Central memory CD8-positive, alpha-beta T cell (primary cell): ENCODE measurements at regions not wholly inside any gene's neighbourhood (a gene's known extent, or its start where the extent isn't known, plus 50 kb on each side); places are given as distances from the start of the nearest gene placed in this dataset.

Source experiments
- ATAC-seq: fragments of 150-1000 bp; cut with Tn5 transposase; replicated peaks from 2 replicates; pipeline ENCODE4 v1.10.0; 2022; ENCODE audit warnings: mild to moderate bottlenecking, moderate FRiP score, moderate number of reproducible peaks; ENCODE audit not compliant: poor library complexity, severe bottlenecking; ENCODE audit errors: extremely low read depth
- DNase-seq, 2 donors: peaks; one replicate each; pipeline ENCODE4 v3.0.0; 2021; ENCODE audit warnings: low spot score in 2 of 2
- H3K27ac Mint-ChIP-seq: one replicate; pipeline ENCODE4 v1.8.0; 2022; ENCODE audit warnings: low read depth, mild to moderate bottlenecking, moderate library complexity, mixed read lengths
- H3K27me3 Mint-ChIP-seq: one replicate; pipeline ENCODE4 v1.8.0; 2022; ENCODE audit warnings: mixed read lengths
- H3K36me3 Mint-ChIP-seq: one replicate; pipeline ENCODE4 v1.8.0; 2022; ENCODE audit warnings: mild to moderate bottlenecking, moderate library complexity, mixed read lengths; ENCODE audit not compliant: insufficient read depth
- H3K4me1 Mint-ChIP-seq: one replicate; pipeline ENCODE4 v1.8.0; 2022; ENCODE audit warnings: mixed read lengths
- H3K4me3 Mint-ChIP-seq: one replicate; pipeline ENCODE4 v1.8.0; 2022; ENCODE audit warnings: mild to moderate bottlenecking, moderate library complexity, mixed read lengths
- H3K9me3 Mint-ChIP-seq: one replicate; pipeline ENCODE4 v1.8.0; 2022; ENCODE audit warnings: mixed read lengths

- DNase-seq (no peak), ATAC-seq (no peak)
- peaks cover 4% of the 10 kb centered on the region for H3K9me3 Mint-ChIP-seq
- H3K27ac Mint-ChIP-seq: no peak overlapping the region
- H3K4me1 Mint-ChIP-seq: no peaks in the 10 kb centered on the region
- no peaks in the 10 kb centered on the region for H3K36me3 Mint-ChIP-seq
- H3K4me3 Mint-ChIP-seq: no peak overlapping the region
- peaks cover 55% of the 10 kb centered on the region for H3K27me3 Mint-ChIP-seq
These were observed 78.0 kb upstream of the HRH2 start for GRCh38 chr5:175579742-175580432.

DNA sequence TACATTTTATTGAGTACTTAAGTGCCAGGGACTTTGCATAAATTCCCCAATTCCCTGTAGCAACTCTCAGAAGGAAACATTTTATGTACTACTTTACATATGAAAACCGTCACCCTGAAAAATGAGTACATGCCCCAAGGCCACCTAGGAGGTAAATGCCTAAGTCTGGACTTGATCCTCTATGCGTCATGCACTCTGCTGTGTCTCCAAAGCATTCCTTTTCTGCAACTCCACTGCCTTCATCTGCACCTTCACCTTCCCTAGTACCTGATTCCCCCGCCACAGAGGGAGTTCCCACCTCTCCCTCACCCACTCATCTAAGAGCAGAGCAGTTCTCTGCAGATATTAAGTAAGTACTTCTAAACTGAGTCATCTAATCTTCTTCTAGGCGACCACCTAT, 75.2 kb upstream of the HRH2 start:
- Mint-ChIP-seq H3K4me3 (no peak overlapping the region), H3K27ac (no peak overlapping the region), H3K36me3 (no peaks in the 10 kb centered on the region), H3K4me1 (no peaks in the 10 kb centered on the region), H3K27me3 (peaks cover 35% of the 10 kb centered on the region), H3K9me3 (peaks cover 4% of the 10 kb centered on the region)
- DNase-seq (no peak), ATAC-seq (no peak)

- DNase-seq: no peak
- no peak for ATAC-seq
- Mint-ChIP-seq H3K4me3 (no peak overlapping the region), H3K27ac (no peak overlapping the region), H3K36me3 (no peaks in the 10 kb centered on the region), H3K27me3 (peaks cover 23% of the 10 kb centered on the region), H3K4me1 (no peaks in the 10 kb centered on the region), H3K9me3 (peaks cover 4% of the 10 kb centered on the region)
These were observed 72.3 kb upstream of the HRH2 start for GRCh38 chr5:175585567-175585966.

DNA sequence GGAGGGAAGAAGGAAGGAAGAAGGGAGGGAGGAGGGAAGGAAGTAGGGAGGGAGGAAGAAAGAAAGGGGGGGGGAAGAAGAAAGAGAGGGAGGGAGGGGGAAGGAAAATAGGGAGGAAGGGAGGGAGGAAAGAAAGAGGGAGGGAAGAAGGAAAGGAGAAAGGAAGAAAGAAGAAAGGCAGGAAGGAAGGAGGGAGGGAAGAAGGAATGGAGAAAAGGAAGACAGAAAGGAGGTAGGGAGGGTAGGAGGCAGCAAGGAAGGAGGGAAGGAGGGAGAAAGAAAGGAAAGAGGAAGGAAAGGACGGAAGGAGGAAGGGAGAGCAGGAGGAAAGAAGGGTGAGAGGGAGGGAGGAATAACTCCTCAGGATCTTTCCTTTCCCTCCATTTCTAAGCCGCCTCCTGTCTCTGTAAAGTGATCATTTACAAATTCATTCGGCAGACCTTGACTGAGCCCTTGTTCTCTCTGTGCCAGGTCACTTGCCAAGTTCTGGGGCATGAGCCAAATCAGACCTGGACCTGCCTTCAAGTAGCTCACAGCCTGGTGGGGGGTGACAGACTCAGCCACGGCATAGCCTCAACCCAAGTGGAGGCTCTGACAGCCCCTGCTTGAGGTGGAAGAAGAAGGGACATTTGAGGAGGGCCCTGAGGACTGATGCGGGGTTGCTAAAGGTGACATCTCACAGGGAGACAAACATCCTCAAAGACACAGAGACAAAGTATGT, 69.0 kb upstream of the HRH2 start:
- H3K4me3 Mint-ChIP-seq: no peak overlapping the region
- no peak overlapping the region for H3K27ac Mint-ChIP-seq
- no peaks in the 10 kb centered on the region for H3K36me3 Mint-ChIP-seq
- no peak for ATAC-seq
- H3K27me3 Mint-ChIP-seq: peaks cover 11% of the 10 kb centered on the region
- no peaks in the 10 kb centered on the region for H3K4me1 Mint-ChIP-seq
- DNase-seq: no peak
- no peaks in the 10 kb centered on the region for H3K9me3 Mint-ChIP-seq

- Mint-ChIP-seq H3K27ac (no peak overlapping the region), H3K4me1 (no peaks in the 10 kb centered on the region), H3K9me3 (no peaks in the 10 kb centered on the region), H3K36me3 (no peaks in the 10 kb centered on the region), H3K4me3 (no peak overlapping the region), H3K27me3 (peaks cover 19% of the 10 kb centered on the region)
- no peak for ATAC-seq
- no peak for DNase-seq
These were observed 68.2 kb upstream of the HRH2 start for GRCh38 chr5:175589714-175590113.

- H3K36me3 Mint-ChIP-seq: no peaks in the 10 kb centered on the region
- no peak for DNase-seq
- peaks cover 27% of the 10 kb centered on the region for H3K27me3 Mint-ChIP-seq
- ATAC-seq: no peak
- no peak overlapping the region for H3K4me3 Mint-ChIP-seq
- no peaks in the 10 kb centered on the region for H3K4me1 Mint-ChIP-seq
- H3K27ac Mint-ChIP-seq: no peak overlapping the region
- H3K9me3 Mint-ChIP-seq: no peaks in the 10 kb centered on the region
These were observed 67.4 kb upstream of the HRH2 start for GRCh38 chr5:175590471-175590881.

DNA sequence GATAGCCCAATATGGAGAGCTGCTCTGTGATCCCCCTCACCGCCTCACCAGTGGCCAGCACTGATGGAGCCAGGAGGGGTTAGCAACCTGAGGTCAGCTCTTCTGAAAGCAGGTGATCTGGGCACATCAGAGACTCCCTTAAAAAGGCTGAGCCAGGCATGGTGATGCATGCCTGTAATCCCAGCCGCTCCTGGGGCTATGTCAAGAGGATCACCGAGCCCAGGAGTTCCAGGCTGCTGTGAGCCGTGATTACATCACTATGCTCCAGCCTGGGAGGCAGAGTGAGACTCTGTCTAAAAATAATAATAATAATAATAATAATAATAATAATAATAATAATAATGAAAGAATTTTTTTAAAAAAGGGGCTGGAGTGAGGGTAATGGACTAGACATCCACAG, 66.6 kb upstream of the HRH2 start:
- peaks cover 33% of the 10 kb centered on the region for H3K27me3 Mint-ChIP-seq
- H3K27ac Mint-ChIP-seq: no peak overlapping the region
- no peak overlapping the region for H3K4me3 Mint-ChIP-seq
- ATAC-seq: no peak
- H3K9me3 Mint-ChIP-seq: no peaks in the 10 kb centered on the region
- no peaks in the 10 kb centered on the region for H3K4me1 Mint-ChIP-seq
- DNase-seq: no peak
- H3K36me3 Mint-ChIP-seq: no peaks in the 10 kb centered on the region

- DNase-seq: no peak
- H3K9me3 Mint-ChIP-seq: no peaks in the 10 kb centered on the region
- H3K36me3 Mint-ChIP-seq: no peaks in the 10 kb centered on the region
- H3K4me3 Mint-ChIP-seq: no peak overlapping the region
- H3K27me3 Mint-ChIP-seq: peaks cover 29% of the 10 kb centered on the region
- no peak overlapping the region for H3K27ac Mint-ChIP-seq
- ATAC-seq: no peak
- H3K4me1 Mint-ChIP-seq: no peaks in the 10 kb centered on the region
These were observed 64.1 kb upstream of the HRH2 start for GRCh38 chr5:175593794-175594193.

DNA sequence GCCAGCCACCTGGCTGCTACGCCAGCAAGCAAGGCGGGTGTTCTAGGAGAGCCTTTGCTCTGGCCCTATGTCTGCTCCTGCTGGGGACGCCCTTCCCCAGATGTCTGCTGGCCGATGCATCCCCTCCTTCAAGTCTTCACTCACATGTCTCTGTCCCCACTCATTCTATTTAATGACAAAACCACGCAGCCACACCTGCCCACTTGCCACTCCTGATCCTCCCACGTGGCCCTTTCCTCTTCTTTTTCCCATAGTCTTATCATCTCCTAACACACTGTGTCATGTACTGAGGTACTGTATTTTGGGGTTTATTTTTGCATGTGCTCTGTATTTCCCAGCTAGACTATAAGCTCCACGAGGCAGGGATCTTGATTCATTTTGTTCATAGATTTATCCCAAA, 62.0 kb upstream of the HRH2 start:
- Mint-ChIP-seq H3K27me3 (peaks cover 29% of the 10 kb centered on the region), H3K36me3 (no peaks in the 10 kb centered on the region), H3K27ac (no peak overlapping the region), H3K9me3 (no peaks in the 10 kb centered on the region), H3K4me1 (no peaks in the 10 kb centered on the region), H3K4me3 (no peak overlapping the region)
- no peak for ATAC-seq
- DNase-seq: no peak

- H3K27me3 Mint-ChIP-seq: peaks cover 29% of the 10 kb centered on the region
- no peak overlapping the region for H3K27ac Mint-ChIP-seq
- no peaks in the 10 kb centered on the region for H3K4me1 Mint-ChIP-seq
- DNase-seq (no peak), ATAC-seq (no peak)
- no peak overlapping the region for H3K4me3 Mint-ChIP-seq
- H3K9me3 Mint-ChIP-seq: no peaks in the 10 kb centered on the region
- no peaks in the 10 kb centered on the region for H3K36me3 Mint-ChIP-seq
These were observed 61.1 kb upstream of the HRH2 start for GRCh38 chr5:175596761-175597189.

GRCh38 chr5:175597718-175598117, 60.2 kb upstream of the HRH2 start:
- Mint-ChIP-seq H3K36me3 (no peaks in the 10 kb centered on the region), H3K9me3 (no peaks in the 10 kb centered on the region), H3K4me1 (no peaks in the 10 kb centered on the region), H3K27me3 (peaks cover 29% of the 10 kb centered on the region), H3K4me3 (no peak overlapping the region), H3K27ac (no peak overlapping the region)
- no peak for ATAC-seq
- DNase-seq: no peak

DNA sequence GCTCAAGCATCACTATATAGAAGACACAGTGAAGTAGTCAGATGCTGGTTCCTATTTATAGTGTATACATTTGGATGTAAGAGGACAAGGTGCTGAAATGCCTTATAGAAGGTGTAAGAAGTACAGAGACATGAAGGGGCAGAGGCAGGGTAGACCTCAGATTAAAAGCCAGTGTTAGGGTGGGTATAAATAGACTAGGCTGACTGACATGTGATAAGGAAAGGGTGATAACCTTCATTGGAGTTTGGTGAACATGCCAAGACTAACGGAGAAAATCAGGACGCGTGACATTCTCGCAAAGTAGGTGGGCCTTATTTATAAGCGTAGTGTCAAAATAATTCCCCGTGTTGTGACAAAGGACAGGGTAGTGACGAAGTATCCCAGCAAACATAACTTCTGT, 59.1 kb upstream of the HRH2 start:
- Mint-ChIP-seq H3K9me3 (no peaks in the 10 kb centered on the region), H3K27ac (no peak overlapping the region), H3K4me3 (no peak overlapping the region), H3K27me3 (peaks cover 38% of the 10 kb centered on the region), H3K36me3 (no peaks in the 10 kb centered on the region), H3K4me1 (no peaks in the 10 kb centered on the region)
- ATAC-seq (no peak), DNase-seq (no peak)

- no peak for ATAC-seq
- Mint-ChIP-seq H3K9me3 (no peaks in the 10 kb centered on the region), H3K27me3 (peaks cover 38% of the 10 kb centered on the region), H3K4me3 (no peak overlapping the region), H3K36me3 (no peaks in the 10 kb centered on the region), H3K4me1 (no peaks in the 10 kb centered on the region), H3K27ac (no peak overlapping the region)
- DNase-seq: no peak
These were observed 58.7 kb upstream of the HRH2 start for GRCh38 chr5:175599210-175599609.
